Activated CD4-positive, alpha-beta T cell treated with anti-CD3 and anti-CD28 coated beads, Interleukin-2, amount 50 U/mL, for 16 hours (primary cell): ENCODE measurements at regions not wholly inside any gene's neighbourhood (a gene's known extent, or its start where the extent isn't known, plus 50 kb on each side); places are given as distances from the start of the nearest gene placed in this dataset.

Source experiments
- DNase-seq: peaks from one replicate; pipeline ENCODE4 v3.0.0-alpha.2; 2020

DNA sequence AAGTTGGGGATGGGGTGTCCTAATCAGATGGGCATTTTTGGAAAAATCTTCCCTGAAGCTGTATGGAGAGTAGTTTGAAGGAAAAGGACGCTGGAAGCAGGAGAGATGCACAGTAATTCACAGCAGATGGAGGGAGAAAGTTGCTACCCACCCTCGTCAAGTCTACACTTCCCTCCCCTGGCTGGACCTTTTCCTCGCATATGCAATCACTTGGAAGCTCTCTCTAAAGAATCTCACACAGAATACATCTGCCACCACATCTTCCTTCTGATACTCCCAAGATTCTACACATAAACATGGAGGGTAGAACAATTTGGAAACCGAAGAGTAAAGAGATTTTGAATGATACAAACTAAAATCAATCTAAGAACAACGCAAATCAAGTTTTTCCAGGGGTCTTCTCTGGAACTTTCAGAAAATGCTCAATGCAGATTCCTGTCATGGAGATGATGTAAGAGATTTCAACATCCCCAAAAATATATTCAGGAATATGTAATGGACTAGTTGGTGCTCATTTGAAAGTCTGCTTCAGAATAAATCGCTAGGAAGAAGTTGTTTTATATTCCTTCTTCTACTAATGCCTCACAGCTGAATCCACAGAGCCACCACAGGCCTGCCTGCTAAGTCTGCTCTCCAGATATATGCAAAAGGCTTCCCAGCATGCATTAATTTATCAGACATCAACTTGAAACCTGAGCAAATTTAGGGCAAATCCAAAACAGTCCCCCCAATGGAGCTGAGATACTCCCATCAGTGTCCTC is 291.5 kb downstream of the LRATD1 start:
- no peak for DNase-seq

DNA sequence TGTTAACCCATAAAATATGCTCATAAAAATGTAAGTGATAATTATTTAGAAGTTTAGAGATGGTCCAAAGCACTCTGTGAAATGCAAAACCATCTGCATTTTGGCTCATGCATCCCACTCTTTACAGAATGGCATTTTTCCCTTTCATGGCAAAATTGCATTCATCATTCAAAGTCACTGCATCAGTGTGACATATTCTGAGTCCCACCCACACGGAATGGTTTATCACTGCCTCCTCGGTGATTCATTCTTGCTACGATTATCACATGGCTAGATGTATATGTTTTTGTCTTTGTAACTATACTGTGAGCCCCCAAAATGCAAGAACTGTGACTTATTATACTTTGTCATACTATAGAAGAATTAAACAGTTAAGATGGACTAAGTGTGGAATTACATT is 293.0 kb downstream of the LRATD1 start:
- DNase-seq = no peak

DNA sequence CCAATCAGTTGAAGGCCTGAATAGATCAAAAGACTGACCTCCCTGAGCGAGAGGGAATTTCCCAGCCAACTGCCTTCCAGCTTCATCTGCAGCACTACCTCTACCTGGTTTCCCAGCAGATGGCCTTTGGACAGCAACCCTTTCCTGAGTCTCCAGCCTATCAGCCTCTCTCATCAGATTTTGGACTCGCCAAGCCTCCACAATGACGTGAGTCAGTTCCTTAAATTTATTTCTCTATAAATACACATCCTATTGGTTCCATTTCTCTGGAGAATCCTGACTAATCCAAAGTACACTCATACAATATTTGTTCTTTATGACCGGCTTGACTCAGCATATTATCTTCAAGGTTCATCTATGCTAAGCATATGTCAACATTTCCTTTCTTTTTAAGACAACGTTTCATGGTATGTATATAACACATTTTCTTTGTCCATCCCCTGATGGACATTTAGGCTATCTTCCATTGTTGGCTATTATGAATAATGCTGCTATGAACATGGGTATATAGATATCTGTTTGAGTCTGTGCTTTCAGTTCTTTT is 294.6 kb downstream of the LRATD1 start:
- no peak for DNase-seq

DNA sequence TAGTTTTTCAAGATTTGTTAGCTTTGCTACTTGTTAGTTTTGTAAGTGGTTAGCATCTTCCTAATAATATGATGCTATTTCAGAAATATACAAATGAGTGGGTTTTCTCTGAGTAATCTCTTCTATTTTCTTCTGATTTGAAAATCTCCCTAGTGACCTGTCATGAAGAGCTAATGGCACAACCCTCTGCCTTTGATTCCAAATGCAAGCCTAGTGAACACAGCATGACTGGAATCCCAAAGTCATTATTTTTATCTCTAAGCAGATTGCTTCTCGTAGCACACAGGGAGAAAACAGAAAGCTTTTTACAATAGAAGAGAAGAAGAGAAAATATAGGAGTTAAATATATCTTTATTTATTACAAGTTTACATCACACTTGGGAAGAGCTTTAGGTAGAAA is 295.5 kb downstream of the LRATD1 start:
- no peak for DNase-seq

DNA sequence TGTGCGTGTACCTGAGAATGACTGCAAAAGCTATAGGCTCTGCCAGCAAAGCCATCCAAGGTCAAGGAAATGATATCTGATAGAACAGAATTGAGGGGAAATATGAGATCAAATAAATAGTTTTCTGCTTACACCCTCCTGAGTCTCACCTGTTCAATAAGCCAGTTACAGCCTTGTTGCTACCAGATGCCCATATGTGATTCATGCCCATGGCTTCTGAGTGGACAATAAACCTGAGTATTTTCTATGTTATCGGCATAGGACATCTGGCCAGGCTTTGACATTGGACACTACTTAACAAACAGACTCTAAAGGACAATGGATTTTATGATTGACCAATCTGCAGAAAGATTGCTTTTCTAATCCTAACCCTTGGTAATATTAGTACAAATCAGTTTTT is 297.9 kb downstream of the LRATD1 start:
- DNase-seq = no peak

DNA sequence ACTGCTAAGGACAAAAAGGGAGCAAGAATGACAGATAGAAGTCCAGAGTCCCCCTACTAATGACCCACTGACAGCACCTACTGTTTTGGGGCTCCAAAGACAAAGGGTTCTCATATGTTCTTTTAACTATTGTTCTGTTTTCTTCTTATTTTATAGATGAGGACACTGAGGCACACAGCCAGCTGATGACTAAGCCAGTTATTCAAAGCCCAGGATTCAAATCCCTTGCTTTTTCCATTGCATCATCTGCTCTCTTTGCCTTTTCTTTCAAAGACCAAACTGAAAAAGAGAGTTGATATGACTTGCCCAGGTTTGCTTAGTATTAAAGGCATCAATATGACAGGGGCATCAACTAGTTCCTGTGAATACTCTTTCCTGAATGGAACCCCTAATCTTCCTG is 299.8 kb downstream of the LRATD1 start:
- no peak for DNase-seq

DNA sequence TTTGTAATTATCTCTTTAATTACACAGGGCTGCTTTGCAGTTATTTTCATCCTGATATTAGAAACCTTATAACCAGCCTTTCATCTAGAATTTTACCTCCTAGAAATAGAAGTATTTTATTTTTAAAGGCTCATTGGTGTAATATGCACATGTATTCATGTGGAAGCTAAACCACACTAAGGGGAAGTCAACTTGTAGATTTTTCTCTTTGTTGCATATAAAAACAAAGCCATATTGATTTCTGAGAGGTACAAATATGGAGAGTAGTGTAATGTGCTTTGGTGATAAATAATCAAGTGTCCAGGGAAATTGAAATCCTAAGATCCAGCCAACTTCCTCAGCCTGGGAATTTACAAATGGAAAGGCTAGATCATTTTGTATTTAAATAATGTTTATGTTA is 301.2 kb downstream of the LRATD1 start:
- no peak for DNase-seq

DNA sequence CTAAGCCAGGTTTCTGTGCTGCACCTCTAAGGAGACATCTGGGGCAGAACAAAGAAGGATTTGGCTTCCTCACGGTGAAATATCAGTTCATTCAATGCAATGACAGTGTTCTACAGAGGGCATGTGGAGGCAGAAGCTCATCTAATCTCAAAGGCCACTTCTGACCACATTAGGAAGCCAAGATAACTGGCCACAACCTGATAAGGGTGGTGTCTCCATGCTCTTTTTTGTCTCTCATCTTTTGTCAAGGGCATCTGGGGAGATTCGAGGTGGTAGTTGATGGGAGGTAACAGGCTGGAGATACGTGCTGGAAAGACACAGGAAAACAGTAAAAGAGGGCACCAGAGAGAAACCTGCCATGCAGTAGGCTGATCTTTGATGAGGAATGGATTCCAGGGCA is 303.9 kb downstream of the LRATD1 start:
- no peak for DNase-seq

DNA sequence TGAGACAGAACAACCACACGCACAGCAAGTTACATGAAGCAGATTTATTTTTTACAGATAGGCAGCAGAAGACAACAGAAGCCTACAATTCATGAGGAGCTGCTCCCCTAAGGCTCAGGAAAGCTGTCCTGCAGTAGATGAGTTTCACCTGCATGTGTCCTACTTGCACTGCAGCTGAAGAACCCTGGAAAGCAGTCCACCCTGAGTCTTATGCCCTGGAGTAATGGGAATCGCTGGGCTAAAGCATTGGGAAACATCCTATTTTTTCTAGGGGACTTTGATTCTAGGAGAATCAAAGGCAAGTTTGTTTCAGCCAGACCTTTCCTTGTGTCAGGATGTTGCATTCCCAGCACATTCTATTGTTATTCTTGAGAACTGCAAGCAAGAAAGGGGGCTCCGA is 304.8 kb downstream of the LRATD1 start:
- DNase-seq = no peak

DNA sequence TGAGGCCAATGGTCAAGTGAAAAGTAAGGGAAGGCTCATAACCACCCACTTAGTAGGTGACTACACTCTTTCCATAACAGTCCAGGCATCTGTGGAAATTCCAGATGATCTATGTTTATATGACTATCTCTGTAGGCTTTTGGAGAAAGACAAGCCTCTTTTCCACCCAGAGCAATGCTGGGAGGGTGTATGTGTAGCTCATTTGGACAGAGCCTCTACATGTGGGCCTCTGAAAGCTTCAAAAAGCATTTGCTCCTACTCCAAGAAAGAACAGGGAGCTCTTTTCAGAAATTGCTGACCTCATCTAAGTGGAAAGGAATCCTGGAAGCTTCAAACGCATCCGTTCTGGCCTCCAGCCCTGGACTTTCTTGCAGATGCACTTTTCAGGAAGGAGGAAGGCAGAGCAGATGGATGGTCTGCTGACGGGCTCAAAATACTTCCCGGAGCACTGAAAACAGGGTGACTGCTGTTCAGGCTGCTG is 308.7 kb downstream of the LRATD1 start:
- no peak for DNase-seq

DNA sequence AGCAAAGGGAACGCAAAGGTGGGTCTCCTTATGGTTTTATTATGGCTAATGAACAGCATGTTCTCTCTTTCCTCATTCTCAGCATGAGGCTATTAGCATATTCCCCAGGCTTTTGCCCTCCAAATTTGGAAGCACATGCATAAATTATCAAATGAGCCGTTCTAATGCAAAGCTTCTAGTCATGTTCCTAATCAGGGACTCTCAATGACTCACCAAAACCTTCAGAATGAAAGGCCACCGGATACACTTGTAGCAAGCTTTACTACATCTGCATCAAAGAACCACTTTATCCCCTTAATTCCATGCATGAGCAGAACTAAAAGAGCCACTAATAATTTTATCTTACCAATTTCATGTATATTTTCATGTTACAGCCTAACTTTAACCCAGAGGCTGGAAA is 310.5 kb downstream of the LRATD1 start:
- no peak for DNase-seq

DNA sequence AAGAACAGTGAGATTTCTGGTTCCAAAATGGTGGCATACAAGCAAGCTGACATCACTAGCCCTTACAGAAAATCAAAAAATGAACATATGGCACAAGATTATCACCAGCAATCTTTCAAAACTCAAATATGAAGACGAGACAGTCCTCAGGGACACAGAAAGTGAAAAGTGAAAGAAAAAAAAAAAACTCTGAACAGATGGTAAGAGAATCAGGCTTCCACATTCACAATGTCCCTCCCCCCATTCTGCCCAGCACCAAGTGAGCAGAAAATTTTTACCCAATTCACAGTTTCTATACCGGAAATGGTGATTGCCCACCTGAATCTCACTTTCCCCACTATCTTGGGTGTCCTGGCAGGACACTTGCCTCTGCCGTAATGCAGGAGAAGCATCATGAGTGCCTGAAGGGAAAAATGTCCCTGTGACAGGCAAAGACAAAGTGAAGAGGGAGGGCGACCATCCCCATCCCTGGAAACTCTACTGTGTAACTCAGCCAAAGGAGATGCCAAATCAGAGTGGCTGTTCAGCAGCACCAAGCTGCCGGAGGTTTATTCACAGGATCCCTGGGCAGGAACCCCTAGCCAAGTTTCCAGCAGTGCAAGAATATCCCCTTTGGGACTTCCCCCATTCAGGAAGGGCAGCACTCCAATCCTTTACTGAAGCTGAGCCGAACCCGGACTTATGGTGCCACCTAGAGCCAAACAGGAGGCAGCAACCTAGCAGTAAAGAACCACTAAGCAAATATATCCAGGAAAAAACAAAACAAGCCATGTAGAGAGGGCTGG is 312.2 kb downstream of the LRATD1 start:
- DNase-seq = no peak

DNA sequence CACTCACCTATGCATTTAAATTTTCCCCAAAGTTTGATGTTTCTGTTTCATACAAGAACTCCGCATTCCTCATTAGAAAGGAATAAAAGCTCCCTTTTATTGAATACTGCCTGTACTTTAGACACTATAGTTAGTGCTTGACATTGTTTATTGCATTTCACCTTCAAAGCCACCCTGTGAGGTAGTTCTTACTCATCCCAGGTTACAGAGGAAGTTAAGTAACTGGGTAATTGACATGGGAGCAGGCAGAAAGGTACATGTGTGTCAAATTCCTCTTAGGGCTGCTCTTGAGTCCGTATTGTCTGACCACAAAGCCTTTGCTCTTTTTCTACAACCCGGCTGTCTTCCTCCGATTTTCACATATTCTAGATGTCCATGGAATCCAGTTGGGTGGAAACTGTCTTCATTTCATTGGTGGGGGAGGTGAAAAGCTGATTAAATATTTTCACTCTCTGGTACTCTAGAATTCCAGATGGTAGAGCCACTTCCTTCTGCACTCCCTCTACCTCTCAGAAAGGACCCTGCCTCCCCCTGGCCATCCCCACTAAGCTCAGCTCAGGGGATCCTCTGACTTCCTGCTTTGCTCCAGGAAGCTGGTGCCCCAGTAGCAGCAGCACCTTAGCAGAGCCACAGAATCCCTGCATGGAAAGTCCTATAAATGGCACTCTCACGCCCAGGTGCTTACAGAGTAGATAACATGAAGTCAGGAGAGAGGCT is 319.2 kb downstream of the LRATD1 start:
- no peak for DNase-seq

DNA sequence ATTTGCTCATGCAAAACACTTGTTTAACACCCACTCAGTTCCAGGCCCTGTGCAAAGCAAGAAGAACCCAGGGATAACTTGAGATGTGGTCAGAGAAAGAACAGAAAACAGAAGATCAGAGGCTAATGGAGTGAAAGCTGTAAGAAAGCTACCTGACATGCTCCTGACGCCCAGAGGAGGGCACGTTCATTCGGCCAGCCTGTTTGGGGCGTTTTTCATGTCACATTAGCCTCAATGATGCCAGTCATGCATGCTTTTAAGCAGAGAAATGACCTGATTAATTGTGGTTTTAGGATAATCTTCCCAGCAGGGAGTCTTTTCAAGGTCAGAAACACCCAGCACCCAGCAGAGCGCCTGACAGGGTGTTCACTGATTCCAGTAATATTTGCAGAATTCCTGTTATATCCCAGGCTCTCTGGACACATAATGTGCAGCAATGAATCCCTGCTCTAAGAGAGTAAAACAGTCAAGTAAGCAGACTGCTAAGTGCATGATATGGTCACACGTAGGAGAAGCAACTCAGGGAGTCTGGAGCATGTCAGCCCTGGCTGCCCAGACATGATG is 320.0 kb downstream of the LRATD1 start:
- no peak for DNase-seq

DNA sequence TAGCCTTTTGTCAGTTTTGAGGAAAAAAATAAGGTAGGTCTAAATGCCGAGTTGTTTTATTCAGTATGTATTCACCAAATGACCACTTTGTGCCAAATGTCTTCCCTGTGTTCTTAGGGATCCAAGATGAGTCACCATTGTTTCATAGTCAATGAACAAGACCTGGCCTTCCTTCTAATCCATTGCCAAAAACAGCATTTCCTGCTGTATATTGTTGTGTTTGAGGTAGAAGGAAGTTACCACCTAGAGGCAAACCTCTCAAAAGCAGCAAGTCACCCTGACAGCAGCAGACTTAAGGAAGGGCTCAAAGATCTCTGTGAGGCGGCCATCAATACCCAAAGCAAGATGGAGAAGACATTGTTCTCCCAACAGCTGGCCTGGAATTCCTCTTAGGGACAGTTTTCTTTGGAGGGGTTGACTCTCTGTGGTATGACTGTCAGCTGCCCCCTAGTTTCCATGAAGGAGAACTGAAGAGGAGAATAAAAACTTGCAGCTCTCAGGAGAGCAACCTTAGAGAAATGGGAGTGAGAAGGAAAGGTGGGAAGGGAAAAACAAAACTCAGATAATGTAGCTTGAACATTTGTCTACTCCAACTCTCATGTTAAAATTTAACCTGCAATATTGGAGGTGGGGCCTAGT is 328.3 kb downstream of the LRATD1 start:
- DNase-seq = no peak

DNA sequence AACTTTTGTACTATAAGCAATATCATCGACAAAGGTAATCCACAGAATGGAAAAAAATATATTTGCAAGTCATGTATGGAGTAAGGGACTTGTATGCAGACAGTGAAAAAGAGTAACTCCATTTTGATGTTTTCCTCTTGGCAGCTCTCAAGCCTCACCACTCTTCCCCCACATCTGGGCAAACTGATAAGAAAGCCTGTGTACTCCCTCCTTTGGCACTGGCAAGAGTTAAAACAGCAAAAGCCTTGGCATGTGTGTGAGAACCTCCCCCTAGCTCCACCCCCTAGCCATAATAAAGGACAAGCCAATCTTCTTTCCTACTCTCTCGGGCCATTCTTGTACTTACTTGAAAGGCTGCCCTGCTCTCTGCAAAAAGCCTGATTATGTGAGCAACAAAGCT is 335.2 kb downstream of the LRATD1 start:
- DNase-seq = no peak

DNA sequence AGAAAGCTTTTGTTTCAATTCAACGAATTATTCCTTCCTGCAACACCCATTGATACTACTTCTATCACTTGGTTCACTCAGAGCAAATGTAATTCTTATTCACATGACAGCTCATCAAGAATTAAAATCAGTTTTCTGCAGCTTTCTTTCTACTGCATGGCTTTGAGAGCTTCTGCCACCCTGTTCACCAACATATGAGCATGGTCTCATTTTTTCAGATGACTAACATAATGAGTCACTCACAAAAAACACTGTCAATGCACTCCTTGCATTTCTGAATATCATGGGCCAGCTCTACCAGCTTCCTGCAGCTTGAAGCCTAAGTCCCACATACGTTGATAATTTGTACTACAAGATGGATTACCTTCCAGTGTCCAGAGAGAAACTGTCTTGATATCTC is 342.9 kb downstream of the LRATD1 start:
- peak; percentile 3 for DNase-seq

DNA sequence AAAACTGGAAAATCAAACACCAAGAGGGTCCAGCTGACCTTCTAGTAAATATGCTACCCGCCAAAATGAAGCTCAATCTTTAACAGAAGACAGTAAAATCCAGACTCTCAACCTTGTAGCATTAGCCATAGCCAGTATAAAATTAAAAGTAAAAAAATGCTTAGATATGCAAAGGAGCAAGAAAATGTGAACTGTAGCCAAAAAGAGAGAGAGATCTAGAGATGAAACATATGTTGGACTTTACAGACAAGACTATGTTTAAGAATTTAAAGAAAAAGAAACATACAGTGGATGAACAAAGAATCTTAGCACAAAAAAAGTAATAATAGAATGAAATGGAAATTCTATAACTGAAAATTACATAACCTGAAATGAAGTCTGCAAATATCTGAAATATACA is 344.5 kb downstream of the LRATD1 start:
- no peak for DNase-seq

DNA sequence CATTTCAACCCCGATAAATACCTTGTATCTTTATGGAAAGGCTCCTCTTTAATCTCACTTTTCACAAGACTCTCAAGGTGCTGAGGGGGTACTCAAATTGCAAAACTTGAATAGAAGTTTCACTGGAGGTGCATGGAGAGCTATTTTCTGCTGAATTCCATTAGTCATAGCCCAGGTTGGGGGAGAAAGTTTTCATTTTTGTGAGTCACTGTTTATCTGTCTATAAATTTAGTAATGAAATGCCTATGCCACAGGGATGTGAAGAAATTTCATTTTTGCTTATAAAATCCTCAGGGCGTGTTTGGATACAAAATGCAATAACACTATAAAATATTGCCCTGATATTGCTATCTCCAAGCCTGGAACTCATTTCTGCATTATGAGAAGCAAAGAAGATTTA is 346.3 kb downstream of the LRATD1 start:
- DNase-seq = no peak

DNA sequence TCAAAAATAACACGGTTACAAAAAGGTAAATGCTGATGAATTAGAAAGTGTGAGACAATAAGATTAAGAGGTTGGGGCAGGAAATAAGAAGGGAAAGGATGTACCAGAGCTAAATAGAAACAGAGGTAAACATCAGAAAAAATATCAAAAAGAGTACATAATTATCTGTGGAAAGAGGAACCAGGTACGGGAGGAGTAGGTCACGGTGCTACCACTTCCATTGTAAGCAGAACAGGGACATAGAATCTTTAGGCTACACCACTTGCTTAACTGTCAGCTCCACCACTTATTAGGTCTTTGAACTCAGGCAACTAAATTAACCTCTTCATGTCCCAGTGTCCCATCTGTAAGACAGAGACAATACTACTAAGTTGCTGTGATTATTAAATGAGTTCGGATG is 350.3 kb downstream of the LRATD1 start:
- no peak for DNase-seq

DNA sequence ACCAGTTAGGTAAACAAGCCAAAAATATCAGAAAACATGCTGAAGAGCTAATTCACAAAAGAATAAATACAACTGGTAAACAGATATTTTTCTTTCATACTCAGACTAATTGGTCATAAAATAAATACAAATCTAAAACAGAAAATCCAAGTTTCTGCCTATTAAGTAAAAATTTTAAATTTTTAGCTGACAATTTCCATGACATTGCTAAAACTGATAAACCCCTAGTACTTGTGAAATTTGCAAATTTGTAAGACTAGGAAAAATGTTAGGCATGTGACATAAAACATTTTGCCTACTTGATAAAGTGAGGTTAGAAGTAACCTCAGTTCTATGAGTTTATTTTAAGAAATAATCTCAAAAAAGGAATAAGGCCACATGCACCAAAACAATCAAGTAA is 356.1 kb downstream of the LRATD1 start:
- DNase-seq = no peak

DNA sequence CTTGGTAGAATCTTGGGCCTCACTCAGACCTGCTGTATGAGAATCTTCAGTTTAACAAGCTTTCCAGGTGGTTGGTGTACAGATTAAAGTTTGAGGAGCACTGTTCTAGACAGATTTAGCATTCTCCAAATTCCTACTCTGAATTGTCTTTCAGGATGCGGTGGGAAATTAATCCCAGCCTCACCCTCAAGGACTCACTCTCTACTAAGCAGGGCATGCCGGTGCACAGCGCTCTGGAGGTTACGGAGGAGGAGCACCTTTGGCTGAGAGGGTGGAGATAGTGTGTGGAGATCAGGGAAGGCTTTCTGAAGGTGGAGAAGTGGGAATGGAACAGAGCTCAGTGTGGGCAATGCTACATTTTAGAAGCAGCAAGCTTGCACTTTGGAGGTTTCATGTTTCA is 359.2 kb downstream of the LRATD1 start:
- DNase-seq = no peak

DNA sequence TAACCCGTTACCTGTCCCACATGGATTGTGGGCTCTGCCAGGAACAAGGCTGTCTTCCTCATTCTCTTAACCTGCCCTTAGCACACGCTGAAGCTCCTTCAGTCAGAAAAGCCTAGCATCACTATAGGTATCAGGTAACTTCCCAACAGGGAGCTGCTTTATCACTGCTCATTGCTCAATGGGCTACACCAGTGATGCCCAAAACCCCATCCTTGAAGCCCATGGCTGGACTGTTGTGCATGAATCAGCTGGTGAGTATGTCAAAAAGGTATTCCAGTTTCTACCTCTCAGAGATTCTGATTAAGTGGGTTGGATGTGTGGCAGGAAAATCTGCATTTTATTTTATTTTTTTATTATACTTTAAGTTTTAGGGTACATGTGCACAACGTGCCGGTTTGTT is 362.2 kb downstream of the LRATD1 start:
- no peak for DNase-seq
